ENCODE measurements at regions not wholly inside any gene's neighbourhood (a gene's known extent, or its start where the extent isn't known, plus 50 kb on each side); places are given as distances from the start of the nearest gene placed in this dataset.
"Not testable (repeated sequence)": the region's sequence is repeated elsewhere in the genome, so short reads cannot be mapped to it uniquely, and the experiment has no call there.

GRCh38 chr5:37938076-37938852 is 98.4 kb upstream of the GDNF start:
- Histone ChIP-seq H3K27ac (ENCODE audit: low read depth, low read length) (no peak overlapping the region), H3K27me3 (ENCODE audit: control insufficient read depth, insufficient read depth, low read length) (no peaks in the 10 kb centered on the region), H3K36me3 (ENCODE audit: control insufficient read depth, insufficient read depth, low read length) (no peaks in the 10 kb centered on the region), H3K9me3 (ENCODE audit: control insufficient read depth, insufficient read depth, low read length) (no peaks in the 10 kb centered on the region), H3K4me1 (ENCODE audit: control insufficient read depth, insufficient read depth, low read length) (no peaks in the 10 kb centered on the region), H3K9ac (ENCODE audit: low read depth, low read length) (no peak overlapping the region), H3K4me3 (ENCODE audit: low read depth, low read length) (no peak overlapping the region)

GRCh38 chr5:37936091-37936490 is 96.2 kb upstream of the GDNF start:
- no peak overlapping the region for H3K9ac ChIP-seq (ENCODE audit: low read depth, low read length)
- no peaks in the 10 kb centered on the region for H3K36me3 ChIP-seq (ENCODE audit: control insufficient read depth, insufficient read depth, low read length)
- no peaks in the 10 kb centered on the region for H3K4me1 ChIP-seq (ENCODE audit: control insufficient read depth, insufficient read depth, low read length)
- H3K27me3 ChIP-seq (ENCODE audit: control insufficient read depth, insufficient read depth, low read length): no peaks in the 10 kb centered on the region
- H3K4me3 ChIP-seq (ENCODE audit: low read depth, low read length): no peak overlapping the region
- no peaks in the 10 kb centered on the region for H3K9me3 ChIP-seq (ENCODE audit: control insufficient read depth, insufficient read depth, low read length)
- no peak overlapping the region for H3K27ac ChIP-seq (ENCODE audit: low read depth, low read length)

GRCh38 chr5:37933576-37933975 is 93.7 kb upstream of the GDNF start:
- H3K27me3 ChIP-seq (ENCODE audit: control insufficient read depth, insufficient read depth, low read length): no peaks in the 10 kb centered on the region
- H3K9me3 ChIP-seq (ENCODE audit: control insufficient read depth, insufficient read depth, low read length): no peaks in the 10 kb centered on the region
- no peaks in the 10 kb centered on the region for H3K36me3 ChIP-seq (ENCODE audit: control insufficient read depth, insufficient read depth, low read length)
- H3K9ac ChIP-seq (ENCODE audit: low read depth, low read length): no peak overlapping the region
- H3K27ac ChIP-seq (ENCODE audit: low read depth, low read length): no peak overlapping the region
- no peak overlapping the region for H3K4me3 ChIP-seq (ENCODE audit: low read depth, low read length)
- no peaks in the 10 kb centered on the region for H3K4me1 ChIP-seq (ENCODE audit: control insufficient read depth, insufficient read depth, low read length)

- no peaks in the 10 kb centered on the region for H3K36me3 ChIP-seq (ENCODE audit: control insufficient read depth, insufficient read depth, low read length)
Observed at GRCh38 chr5:37932450-37932849, 92.6 kb upstream of the GDNF start.

GRCh38 chr5:37931541-37931940 is 91.7 kb upstream of the GDNF start:
- Histone ChIP-seq H3K9ac (ENCODE audit: low read depth, low read length) (no peak overlapping the region), H3K4me1 (ENCODE audit: control insufficient read depth, insufficient read depth, low read length) (no peaks in the 10 kb centered on the region), H3K27ac (ENCODE audit: low read depth, low read length) (no peak overlapping the region), H3K4me3 (ENCODE audit: low read depth, low read length) (no peak overlapping the region), H3K27me3 (ENCODE audit: control insufficient read depth, insufficient read depth, low read length) (no peaks in the 10 kb centered on the region), H3K36me3 (ENCODE audit: control insufficient read depth, insufficient read depth, low read length) (no peaks in the 10 kb centered on the region), H3K9me3 (ENCODE audit: control insufficient read depth, insufficient read depth, low read length) (no peaks in the 10 kb centered on the region)

More at GRCh38 chr5:37932450-37932849, 92.6 kb upstream of the GDNF start:
- H3K9ac ChIP-seq (ENCODE audit: low read depth, low read length): no peak overlapping the region
- no peaks in the 10 kb centered on the region for H3K9me3 ChIP-seq (ENCODE audit: control insufficient read depth, insufficient read depth, low read length)
- H3K27ac ChIP-seq (ENCODE audit: low read depth, low read length): no peak overlapping the region
- H3K4me1 ChIP-seq (ENCODE audit: control insufficient read depth, insufficient read depth, low read length): no peaks in the 10 kb centered on the region
- no peaks in the 10 kb centered on the region for H3K27me3 ChIP-seq (ENCODE audit: control insufficient read depth, insufficient read depth, low read length)
- no peak overlapping the region for H3K4me3 ChIP-seq (ENCODE audit: low read depth, low read length)

- Histone ChIP-seq H3K4me3 (ENCODE audit: low read depth, low read length) (no peak overlapping the region), H3K27ac (ENCODE audit: low read depth, low read length) (no peak overlapping the region), H3K27me3 (ENCODE audit: control insufficient read depth, insufficient read depth, low read length) (no peaks in the 10 kb centered on the region), H3K4me1 (ENCODE audit: control insufficient read depth, insufficient read depth, low read length) (no peaks in the 10 kb centered on the region), H3K9me3 (ENCODE audit: control insufficient read depth, insufficient read depth, low read length) (no peaks in the 10 kb centered on the region), H3K36me3 (ENCODE audit: control insufficient read depth, insufficient read depth, low read length) (no peaks in the 10 kb centered on the region), H3K9ac (ENCODE audit: low read depth, low read length) (no peak overlapping the region)
Observed at GRCh38 chr5:37930350-37930749, 90.5 kb upstream of the GDNF start.

- no peaks in the 10 kb centered on the region for H3K36me3 ChIP-seq (ENCODE audit: control insufficient read depth, insufficient read depth, low read length)
- H3K27me3 ChIP-seq (ENCODE audit: control insufficient read depth, insufficient read depth, low read length): no peaks in the 10 kb centered on the region
- H3K4me3 ChIP-seq (ENCODE audit: low read depth, low read length): no peak overlapping the region
- no peak overlapping the region for H3K27ac ChIP-seq (ENCODE audit: low read depth, low read length)
- H3K9me3 ChIP-seq (ENCODE audit: control insufficient read depth, insufficient read depth, low read length): no peaks in the 10 kb centered on the region
- no peaks in the 10 kb centered on the region for H3K4me1 ChIP-seq (ENCODE audit: control insufficient read depth, insufficient read depth, low read length)
- H3K9ac ChIP-seq (ENCODE audit: low read depth, low read length): no peak overlapping the region
Observed at GRCh38 chr5:37929791-37930190, 90.0 kb upstream of the GDNF start.

GRCh38 chr5:37927753-37928152 is 87.9 kb upstream of the GDNF start:
- not testable (repeated sequence) for H3K27me3 ChIP-seq (ENCODE audit: control insufficient read depth, insufficient read depth, low read length)

GRCh38 chr5:37926732-37927131 is 86.9 kb upstream of the GDNF start:
- Histone ChIP-seq H3K27ac (ENCODE audit: low read depth, low read length) (no peak overlapping the region), H3K9ac (ENCODE audit: low read depth, low read length) (no peak overlapping the region), H3K36me3 (ENCODE audit: control insufficient read depth, insufficient read depth, low read length) (no peaks in the 10 kb centered on the region), H3K4me1 (ENCODE audit: control insufficient read depth, insufficient read depth, low read length) (no peaks in the 10 kb centered on the region), H3K27me3 (ENCODE audit: control insufficient read depth, insufficient read depth, low read length) (no peaks in the 10 kb centered on the region), H3K4me3 (ENCODE audit: low read depth, low read length) (no peak overlapping the region), H3K9me3 (ENCODE audit: control insufficient read depth, insufficient read depth, low read length) (no peaks in the 10 kb centered on the region)

More at GRCh38 chr5:37927753-37928152, 87.9 kb upstream of the GDNF start:
- not testable (repeated sequence) for H3K27ac ChIP-seq (ENCODE audit: low read depth, low read length); H3K4me3 ChIP-seq (ENCODE audit: low read depth, low read length); H3K36me3 ChIP-seq (ENCODE audit: control insufficient read depth, insufficient read depth, low read length); H3K4me1 ChIP-seq (ENCODE audit: control insufficient read depth, insufficient read depth, low read length); H3K9ac ChIP-seq (ENCODE audit: low read depth, low read length); H3K9me3 ChIP-seq (ENCODE audit: control insufficient read depth, insufficient read depth, low read length)

GRCh38 chr5:37921452-37921851 is 81.6 kb upstream of the GDNF start:
- Histone ChIP-seq H3K27me3 (ENCODE audit: control insufficient read depth, insufficient read depth, low read length) (no peaks in the 10 kb centered on the region; the same call in 1 of the 2 replicates), H3K9me3 (ENCODE audit: control insufficient read depth, insufficient read depth, low read length) (no peaks in the 10 kb centered on the region), H3K9ac (ENCODE audit: low read depth, low read length) (no peak overlapping the region), H3K36me3 (ENCODE audit: control insufficient read depth, insufficient read depth, low read length) (no peaks in the 10 kb centered on the region), H3K4me1 (ENCODE audit: control insufficient read depth, insufficient read depth, low read length) (no peaks in the 10 kb centered on the region), H3K4me3 (ENCODE audit: low read depth, low read length) (no peak overlapping the region), H3K27ac (ENCODE audit: low read depth, low read length) (no peak overlapping the region)

GRCh38 chr5:37918424-37918823 is 78.6 kb upstream of the GDNF start:
- Histone ChIP-seq H3K9ac (ENCODE audit: low read depth, low read length) (no peak overlapping the region), H3K9me3 (ENCODE audit: control insufficient read depth, insufficient read depth, low read length) (no peaks in the 10 kb centered on the region), H3K27ac (ENCODE audit: low read depth, low read length) (no peak overlapping the region)

More at GRCh38 chr5:37918424-37918823, 78.6 kb upstream of the GDNF start:
- no peaks in the 10 kb centered on the region; the same call in 1 of the 2 replicates for H3K27me3 ChIP-seq (ENCODE audit: control insufficient read depth, insufficient read depth, low read length)
- H3K36me3 ChIP-seq (ENCODE audit: control insufficient read depth, insufficient read depth, low read length): no peaks in the 10 kb centered on the region
- no peak overlapping the region for H3K4me3 ChIP-seq (ENCODE audit: low read depth, low read length)
- H3K4me1 ChIP-seq (ENCODE audit: control insufficient read depth, insufficient read depth, low read length): no peaks in the 10 kb centered on the region

Data from HUES48 (cell line).